ENCODE measurements at regions not wholly inside any gene's neighbourhood (a gene's known extent, or its start where the extent isn't known, plus 50 kb on each side); places are given as distances from the start of the nearest gene placed in this dataset.

- Histone ChIP-seq H3K9ac (ENCODE audit: low read depth, low read length) (no peak overlapping the region), H2BK120ac (ENCODE audit: low read depth, low read length) (no peak overlapping the region), H3K36me3 (ENCODE audit: control insufficient read depth, insufficient read depth, low read length) (no peaks in the 10 kb centered on the region), H4K20me1 (ENCODE audit: insufficient read depth, low read length) (no peaks in the 10 kb centered on the region), H3K9me1 (ENCODE audit: insufficient read depth, low read length) (no peaks in the 10 kb centered on the region), H2BK5ac (ENCODE audit: low read depth, low read length, poor library complexity, severe bottlenecking) (no peak overlapping the region), H3K56ac (ENCODE audit: extremely low read depth, insufficient read depth, low read length) (no peak overlapping the region), H2BK15ac (ENCODE audit: low read depth, low read length) (no peak overlapping the region), H3K27ac (ENCODE audit: insufficient read depth, low read length) (no peak overlapping the region), H3K9me3 (ENCODE audit: control insufficient read depth, insufficient read depth, low read length) (peaks cover 2% of the 10 kb centered on the region; the same call in 1 of the 2 replicates), H2AK5ac (ENCODE audit: low read depth, low read length) (no peak overlapping the region), H2AK9ac (replicated peaks; ENCODE audit: low read depth, low read length, poor library complexity) (no peak overlapping the region), H4K8ac (ENCODE audit: low read depth in 2 of 2, low read length in 2 of 2) (no peak overlapping the region), H3K18ac (ENCODE audit: low read depth, low read length) (no peak overlapping the region), H3K4me3 (ENCODE audit: insufficient read depth, low read depth, low read length) (no peak overlapping the region), H3K27me3 (ENCODE audit: control insufficient read depth, insufficient read depth, low read length) (no peaks in the 10 kb centered on the region), H3K4ac (ENCODE audit: low read depth, low read length) (no peak overlapping the region), H3K4me2 (ENCODE audit: low read depth, low read length) (no peak overlapping the region), H3K4me1 (ENCODE audit: control insufficient read depth, insufficient read depth, low read length) (no peaks in the 10 kb centered on the region), H4K91ac (ENCODE audit: insufficient read depth, low read depth, low read length) (no peak overlapping the region), H3K23ac (ENCODE audit: low read depth, low read length) (no peak overlapping the region), H2AFZ (replicated peaks; ENCODE audit: low read length, poor library complexity) (no peak overlapping the region), H4K5ac (ENCODE audit: low read depth, low read length) (no peak overlapping the region), H3K79me1 (ENCODE audit: low read depth in 1 of 2, low read length in 2 of 2) (no peaks in the 10 kb centered on the region), H3K14ac (replicated peaks; ENCODE audit: low read depth, low read length) (no peak overlapping the region), H2BK20ac (ENCODE audit: low read depth, low read length) (no peak overlapping the region)
- TF ChIP-seq BHLHE40 (IDR thresholded peaks at IDR 0.05; ENCODE audit: low read depth, low read length) (no peak), FOS (IDR thresholded peaks at IDR 0.05; ENCODE audit: low read depth, low read length) (no peak), CHD1 (IDR thresholded peaks at IDR 0.05; ENCODE audit: low read depth, low read length) (no peak), MAZ (IDR thresholded peaks at IDR 0.05; ENCODE audit: borderline replicate concordance, low read depth, low read length) (no peak), USF2 (IDR thresholded peaks at IDR 0.05; ENCODE audit: low read depth, low read length) (no peak), POLR2A (IDR thresholded peaks at IDR 0.05; ENCODE audit: low read depth, low read length) (no peak), CEBPB (IDR thresholded peaks at IDR 0.05; ENCODE audit: low read depth, low read length) (no peak), RAD21 (IDR thresholded peaks at IDR 0.05; ENCODE audit: low read length) (no peak), RFX5 (IDR thresholded peaks at IDR 0.05; ENCODE audit: low read depth, low read length) (no peak), SMC3 (IDR thresholded peaks at IDR 0.05; ENCODE audit: low read depth, low read length) (no peak), MXI1 (IDR thresholded peaks at IDR 0.05; ENCODE audit: borderline replicate concordance, low read depth, low read length) (no peak), ELK1 (IDR thresholded peaks at IDR 0.05; ENCODE audit: borderline replicate concordance, low read depth, low read length) (no peak), NFE2L2 (IDR thresholded peaks at IDR 0.05; ENCODE audit: low read depth, low read length) (no peak), CTCF (conservative IDR thresholded peaks at IDR 0.05; ENCODE audit: low read depth, low read length) (no peak), RCOR1 (IDR thresholded peaks at IDR 0.05; ENCODE audit: insufficient replicate concordance, low read length) (no peak), MAFK (IDR thresholded peaks at IDR 0.05; ENCODE audit: low read depth, low read length) (no peak)
- dilution Hi-C loops (cut with HindIII; ENCODE audit: low sequenced_read_pairs, unreplicated experiment) = no loop called here
- ATAC-seq (ENCODE audit: low read depth) (no peak), DNase-seq (no peak)
- CTCF ChIA-PET = no interaction called here
- WGBS, 2 experiments (ENCODE audit: extremely low coverage in 2 of 2, insufficient read length in 1 of 2) = no CpG with 5 or more reads among the region's 2 CpGs
- POLR2A ChIA-PET (ENCODE audit: unreplicated experiment) = no interaction called here
- intact Hi-C loops (cut with micrococcal nuclease) = no loop called here
- in situ Hi-C loops (cut with MboI; ENCODE audit: low sequenced_read_pairs) = no loop called here
- BruUV-seq (replicated peaks) = no TSS peak
Observed at GRCh38 chr9:10686943-10687342, 74.1 kb upstream of the PTPRD start.

Measured in IMR-90 (cell line).